D341Med (cell line): ENCODE measurements at regions not wholly inside any gene's neighbourhood (a gene's known extent, or its start where the extent isn't known, plus 50 kb on each side); places are given as distances from the start of the nearest gene placed in this dataset.
"Not testable (repeated sequence)": the region's sequence is repeated elsewhere in the genome, so short reads cannot be mapped to it uniquely, and the experiment has no call there.

Experiments
- DNase-seq: peaks from one replicate; pipeline ENCODE4 v3.0.0; 2012; ENCODE audit warnings: low spot score

DNA sequence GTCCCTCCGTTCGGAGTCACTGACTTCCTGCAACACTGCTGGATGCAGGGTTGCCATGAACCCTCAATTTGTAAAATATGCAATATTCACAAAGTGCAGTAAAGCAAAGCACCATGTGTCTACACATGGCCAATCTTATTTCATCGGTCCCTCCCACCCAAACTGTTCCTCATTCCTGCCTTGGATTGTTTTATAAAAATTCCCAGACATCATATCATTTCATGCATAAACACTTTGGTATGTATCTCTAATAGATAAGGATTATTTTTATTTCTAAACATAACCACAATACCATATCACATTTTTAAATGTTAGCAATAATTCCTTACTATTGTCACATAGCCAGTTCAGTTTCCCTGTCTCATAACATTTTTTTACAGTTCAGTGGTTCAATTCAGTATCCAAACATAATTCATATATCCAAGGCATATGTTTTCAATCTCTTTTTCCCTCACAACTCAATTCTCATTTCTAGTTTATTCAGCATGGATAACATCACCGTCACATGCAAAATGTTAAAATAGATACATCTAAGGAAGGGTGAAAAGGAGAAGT, 82.0 kb upstream of the PCAT7 start:
- DNase-seq = no peak

DNA sequence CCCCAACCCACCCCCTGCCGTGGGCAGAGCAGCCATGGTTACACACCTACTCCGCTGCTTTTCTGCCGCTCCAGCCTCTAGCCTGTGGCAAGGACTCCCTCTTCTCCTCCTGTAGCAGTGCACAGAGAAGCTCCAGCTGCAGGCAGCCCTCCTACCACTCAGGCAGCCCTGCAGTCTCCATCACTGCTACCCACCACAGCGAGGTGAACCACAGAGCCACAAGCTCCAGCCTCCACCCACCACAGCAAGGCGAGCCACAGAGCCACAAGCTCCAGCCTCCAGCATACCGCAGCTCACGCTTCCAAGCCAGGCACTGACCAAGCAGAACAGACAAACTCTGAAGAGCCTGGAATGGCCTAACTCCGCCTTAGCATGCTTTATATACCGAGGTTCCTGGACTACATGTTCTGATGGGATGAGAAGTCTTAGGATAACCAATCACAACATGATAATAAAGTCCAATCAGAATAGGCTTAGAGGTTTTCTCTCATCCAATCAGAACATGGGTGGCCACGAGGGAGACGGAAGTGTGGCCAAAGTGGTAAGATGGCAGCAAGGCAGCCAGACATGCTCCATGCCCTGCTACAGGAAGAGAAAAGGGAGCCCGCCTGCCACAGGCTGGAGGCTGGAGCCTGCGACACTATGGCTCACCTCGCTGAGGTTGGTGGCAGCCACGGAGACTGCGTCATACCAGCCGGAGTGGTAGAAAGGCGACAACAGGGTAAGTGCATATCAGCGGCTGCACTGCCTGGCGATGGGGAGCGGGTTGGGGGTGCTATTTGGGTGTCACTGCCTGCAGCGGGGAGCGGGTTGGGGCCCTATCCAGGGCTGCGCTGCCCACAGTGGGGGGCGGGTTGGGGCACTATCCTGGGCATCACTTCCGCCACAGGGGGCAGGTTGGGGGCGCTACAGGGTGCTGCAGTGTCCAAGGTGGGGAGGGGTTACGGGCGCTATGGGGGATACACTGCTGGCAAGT, 75.8 kb upstream of the PCAT7 start:
- no peak for DNase-seq

DNA sequence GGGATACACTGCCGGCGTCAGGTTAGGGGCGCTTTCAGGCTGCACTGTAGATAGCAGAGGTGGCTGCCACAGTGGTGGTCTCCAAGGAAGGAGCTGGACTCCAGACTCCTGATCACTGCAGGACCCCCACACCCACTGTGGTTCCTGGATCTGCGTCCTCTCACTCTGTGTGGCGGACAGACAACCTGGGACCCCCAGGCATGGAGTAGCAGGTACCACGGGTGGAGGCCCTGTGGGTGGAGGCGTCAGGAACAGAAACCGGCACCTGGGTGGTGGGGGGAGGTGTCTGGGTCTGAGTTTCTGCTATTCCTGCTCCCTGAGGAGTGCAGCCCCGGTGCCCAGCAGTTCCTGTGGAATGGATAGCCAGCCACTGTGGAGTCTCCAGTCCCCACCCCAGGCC, 75.1 kb upstream of the PCAT7 start:
- no peak for DNase-seq

DNA sequence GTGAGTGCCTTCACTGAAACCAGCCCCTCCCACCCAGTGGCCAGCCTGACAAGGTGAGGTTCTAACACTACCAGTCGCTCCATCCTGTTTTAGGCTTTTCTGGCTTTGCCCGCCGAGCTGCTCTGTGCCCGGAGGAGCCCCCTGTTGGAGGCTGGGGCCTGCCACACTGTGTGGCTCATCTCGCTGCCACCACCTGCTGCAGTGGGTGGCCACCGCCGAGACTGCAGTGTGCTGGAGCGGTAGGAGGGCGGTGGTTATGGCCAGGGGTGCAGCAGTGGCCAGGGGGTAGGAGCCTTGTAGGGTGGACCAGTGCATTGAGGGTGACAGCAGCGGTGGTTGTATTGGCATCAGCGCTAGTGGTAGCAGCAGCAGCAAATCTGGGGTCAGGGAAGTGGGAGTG, 74.7 kb upstream of the PCAT7 start:
- no peak for DNase-seq

DNA sequence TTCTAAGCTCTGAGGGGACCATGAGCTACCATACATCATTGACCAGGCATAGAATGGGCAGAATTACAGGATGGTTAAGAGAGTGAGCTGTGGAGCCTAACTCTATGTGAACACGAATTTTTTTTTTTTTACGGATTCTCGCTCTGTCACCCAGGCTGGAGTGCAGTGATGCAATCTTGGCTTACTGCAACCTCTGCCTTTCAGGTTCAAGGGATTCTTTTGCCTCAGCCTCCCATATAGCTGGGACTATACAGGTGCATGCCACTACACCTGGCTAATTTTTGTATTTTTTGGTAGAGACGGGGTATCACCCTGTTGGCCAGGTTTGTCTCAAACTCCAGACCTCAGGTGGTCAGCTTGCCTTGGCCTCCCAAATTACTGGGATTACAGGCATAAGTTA, 72.8 kb upstream of the PCAT7 start:
- DNase-seq = no peak

DNA sequence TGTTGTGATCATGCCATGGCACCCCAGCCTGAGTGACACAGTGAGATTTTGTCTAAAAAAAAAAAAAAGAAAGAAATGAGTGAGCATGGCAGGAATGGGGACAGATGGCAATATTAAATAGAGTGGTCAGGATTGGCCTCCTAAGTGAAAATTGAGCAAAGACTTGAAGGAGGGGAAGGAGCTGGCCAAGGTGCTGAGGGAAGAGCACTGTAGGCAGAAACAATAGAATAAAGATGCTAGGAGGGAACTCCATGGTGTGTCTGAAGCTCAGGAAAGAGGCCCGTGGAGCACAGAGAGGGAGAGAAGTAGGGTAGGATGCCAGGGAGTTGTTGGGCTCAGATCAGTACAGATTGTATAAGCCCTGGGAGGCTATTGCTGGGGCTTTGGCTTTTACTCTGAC, 64.4 kb upstream of the PCAT7 start:
- DNase-seq = no peak

DNA sequence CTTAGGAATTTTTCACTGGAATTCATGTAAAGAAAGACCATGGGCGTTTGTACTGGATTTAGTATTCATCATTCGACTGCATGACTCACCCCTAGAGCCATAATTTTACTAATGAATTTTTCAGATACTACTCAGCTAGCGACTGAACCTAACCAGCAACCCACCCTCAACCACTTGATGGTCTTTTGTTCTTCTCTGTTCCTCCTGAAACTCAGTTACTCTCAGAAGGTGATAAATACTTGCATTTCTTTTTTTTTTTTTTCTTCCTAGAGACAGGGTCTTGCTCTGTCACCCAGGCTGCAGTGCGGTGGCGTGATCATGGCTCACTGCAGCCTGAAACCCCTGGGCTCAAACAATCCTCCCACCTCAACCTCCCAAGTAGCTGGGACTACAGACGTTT, 62.8 kb upstream of the PCAT7 start:
- not testable (repeated sequence) for DNase-seq

DNA sequence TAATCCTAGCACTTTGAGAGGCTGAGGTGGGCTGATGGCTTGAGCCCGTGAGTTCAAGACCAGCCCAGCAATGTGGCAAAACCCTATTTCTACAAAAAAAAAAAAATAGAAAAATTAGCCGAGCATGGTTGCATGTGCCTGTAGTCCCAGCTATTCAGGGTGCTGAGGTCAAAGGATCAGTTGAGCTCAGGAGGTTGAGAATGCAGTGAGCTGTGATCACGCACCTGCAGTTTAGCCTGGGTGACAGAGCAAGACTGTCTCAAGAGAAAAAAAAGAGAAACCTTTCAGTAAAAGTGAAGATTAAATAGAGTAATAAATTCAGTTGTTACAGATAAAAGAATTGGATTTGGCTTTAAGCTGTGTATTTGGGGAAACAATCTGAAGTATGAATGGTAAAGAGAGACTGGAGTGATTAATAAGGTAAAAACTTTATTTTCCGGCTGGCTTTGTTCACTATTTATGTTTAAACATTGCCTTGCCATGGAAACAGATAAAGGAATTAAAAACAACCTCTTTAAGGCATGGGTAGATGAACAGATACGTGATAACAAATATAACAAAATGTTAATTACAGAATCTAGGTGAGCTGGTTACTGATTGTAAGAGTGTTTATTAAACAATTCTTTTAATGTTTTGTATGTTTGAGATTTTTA, 56.0 kb upstream of the PCAT7 start:
- DNase-seq = no peak

DNA sequence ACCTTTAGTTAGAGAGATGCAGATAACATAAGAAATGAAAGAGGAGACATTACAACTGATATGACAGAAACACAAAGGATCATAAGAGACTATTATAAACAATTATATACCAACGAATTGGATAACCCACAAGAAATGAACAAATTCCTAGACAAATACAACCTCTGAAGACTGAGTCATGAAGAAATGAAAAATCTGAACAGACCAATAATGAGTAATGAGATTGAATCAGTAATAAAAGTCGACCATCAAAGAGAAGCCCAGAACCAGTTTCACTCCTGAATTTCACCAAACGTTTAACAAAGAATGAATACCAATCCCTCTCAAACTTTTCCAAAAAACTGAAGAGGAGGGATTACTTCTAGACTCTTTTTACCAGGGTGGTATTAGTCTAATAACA, 50.5 kb upstream of the PCAT7 start:
- no peak for DNase-seq
